GM18873 (cell line): ENCODE measurements at regions not wholly inside any gene's neighbourhood (a gene's known extent, or its start where the extent isn't known, plus 50 kb on each side); places are given as distances from the start of the nearest gene placed in this dataset.

Experiments used
- ATAC-seq: cut with Tn5 transposase; IDR thresholded peaks from one replicate; pipeline ENCODE4 v1.9.1; 2021; ENCODE audit warnings: mild to moderate bottlenecking, moderate library complexity, moderate number of reproducible peaks; ENCODE audit not compliant: unreplicated experiment, low FRiP score

GRCh38 chr13:89965252-89965651 is 1382.2 kb upstream of the MIR17HG start:
- ATAC-seq: no peak

DNA sequence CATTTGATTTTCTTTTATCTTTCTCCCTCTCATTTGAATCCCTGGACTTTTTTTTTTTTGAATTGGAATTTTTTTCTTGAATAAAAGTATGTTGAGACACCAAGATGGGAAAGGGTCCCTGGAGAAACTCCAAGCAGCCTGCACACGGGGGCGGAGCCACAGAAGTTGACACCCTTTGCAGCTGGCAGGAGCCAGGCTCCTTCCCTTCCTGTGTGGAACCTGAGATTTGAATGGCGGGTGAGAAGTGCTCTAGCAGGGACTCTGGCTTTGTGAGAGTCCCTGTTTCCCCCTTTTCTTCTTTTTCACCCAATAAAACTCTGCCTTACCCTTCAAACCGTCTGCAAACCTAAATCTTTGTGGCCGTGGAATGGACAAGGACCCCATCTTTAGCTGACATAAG is 1381.0 kb upstream of the MIR17HG start:
- ATAC-seq: no peak

DNA sequence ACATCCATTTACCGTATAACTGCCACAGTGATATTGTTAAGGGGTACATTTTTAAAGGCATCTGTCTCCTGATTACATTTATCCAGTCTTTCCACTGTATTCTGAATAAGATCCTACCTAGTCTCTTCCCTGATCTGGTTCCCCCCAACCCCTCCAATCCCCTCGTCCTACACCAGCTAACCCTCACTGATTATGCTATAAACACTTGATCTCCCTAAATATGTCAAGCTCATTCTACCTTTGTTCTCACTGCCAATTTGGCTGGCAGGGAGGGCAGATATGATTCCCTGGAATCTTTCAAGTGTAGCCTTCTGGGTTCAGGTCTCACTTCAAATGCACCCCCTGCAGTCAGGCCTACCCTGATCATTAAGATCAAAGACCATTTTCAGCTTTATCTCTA is 1379.8 kb upstream of the MIR17HG start:
- no peak for ATAC-seq

DNA sequence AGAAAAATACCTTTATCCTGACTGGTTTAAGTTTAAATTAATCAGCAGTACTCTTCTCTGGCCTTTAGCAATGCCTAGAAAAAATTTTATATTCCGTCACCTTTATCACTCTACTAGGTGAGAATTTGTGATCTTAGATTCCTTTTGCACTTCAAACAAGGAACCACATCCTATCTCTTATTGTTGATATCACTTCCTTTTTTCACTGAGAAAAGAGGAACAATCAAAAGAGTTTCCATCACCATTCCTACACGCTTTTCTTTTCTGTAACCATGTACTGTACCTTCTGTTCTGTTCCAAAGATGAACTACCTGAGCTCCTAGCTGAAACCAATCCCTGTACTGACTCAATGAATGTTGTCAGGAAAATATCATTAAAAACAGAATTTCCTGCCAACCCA is 1379.0 kb upstream of the MIR17HG start:
- no peak for ATAC-seq

DNA sequence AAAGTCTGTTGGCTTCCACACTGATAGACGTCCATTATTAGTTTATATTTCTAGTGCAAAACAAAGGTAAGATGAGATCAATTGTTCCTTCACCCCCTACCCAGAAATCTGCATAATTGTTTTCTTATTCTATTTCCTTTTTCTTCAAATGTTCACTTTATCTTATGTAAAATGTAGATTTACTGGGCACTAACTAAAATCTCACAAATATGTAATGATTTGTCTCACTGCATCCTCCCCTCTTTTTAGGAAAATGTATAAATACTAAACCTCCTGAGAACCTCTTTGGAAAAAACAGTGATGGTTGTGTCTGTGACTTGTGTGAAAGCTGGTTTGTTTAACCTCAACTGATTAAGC is 1377.2 kb upstream of the MIR17HG start:
- ATAC-seq: no peak

- no peak for ATAC-seq
Measured at GRCh38 chr13:89977203-89977602, 1370.3 kb upstream of the MIR17HG start.

- no peak for ATAC-seq
Measured at GRCh38 chr13:89980896-89981295, 1366.6 kb upstream of the MIR17HG start.

GRCh38 chr13:89982407-89983095 is 1364.9 kb upstream of the MIR17HG start:
- no peak for ATAC-seq

DNA sequence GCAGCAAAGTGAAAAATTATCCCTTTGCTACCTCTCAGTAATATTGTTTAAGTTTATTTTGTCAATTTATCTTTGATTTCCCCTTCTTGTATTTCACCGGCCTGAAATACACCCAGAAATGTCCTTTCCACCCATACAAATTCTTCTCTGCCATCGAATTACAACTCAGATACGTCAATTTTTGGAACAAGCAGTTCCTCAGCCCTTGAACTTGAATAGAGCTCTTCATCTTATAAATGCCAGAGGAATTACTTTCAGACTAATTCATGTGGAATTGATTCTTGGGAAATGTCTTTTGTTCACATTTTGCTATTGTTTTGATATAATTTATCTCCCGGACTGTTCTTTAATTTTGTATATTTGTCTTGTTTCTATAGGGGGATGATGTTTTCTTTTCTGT is 1359.3 kb upstream of the MIR17HG start:
- ATAC-seq: no peak

DNA sequence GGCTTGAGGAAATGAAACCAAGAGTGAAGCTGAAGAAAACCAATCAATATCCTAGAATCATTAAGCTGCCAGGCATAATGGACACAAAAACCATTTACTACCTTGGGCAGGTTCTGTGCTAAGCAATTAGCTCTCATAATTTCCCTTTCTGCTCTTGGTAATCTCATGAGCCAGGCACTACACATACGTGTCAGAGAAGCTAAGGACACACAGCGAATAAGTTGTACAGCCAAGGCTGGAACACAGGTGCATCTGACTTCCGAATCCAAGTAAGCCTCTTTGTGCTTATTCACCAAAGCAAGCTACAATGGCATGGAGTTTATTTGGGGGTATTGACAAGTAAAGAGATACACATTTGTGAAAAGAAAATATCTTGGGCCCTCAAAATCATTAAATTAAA is 1343.9 kb upstream of the MIR17HG start:
- ATAC-seq: no peak

- ATAC-seq: no peak
Measured at GRCh38 chr13:90008707-90009149, 1338.8 kb upstream of the MIR17HG start.

- ATAC-seq: no peak
Measured at GRCh38 chr13:90014038-90014437, 1333.4 kb upstream of the MIR17HG start.

DNA sequence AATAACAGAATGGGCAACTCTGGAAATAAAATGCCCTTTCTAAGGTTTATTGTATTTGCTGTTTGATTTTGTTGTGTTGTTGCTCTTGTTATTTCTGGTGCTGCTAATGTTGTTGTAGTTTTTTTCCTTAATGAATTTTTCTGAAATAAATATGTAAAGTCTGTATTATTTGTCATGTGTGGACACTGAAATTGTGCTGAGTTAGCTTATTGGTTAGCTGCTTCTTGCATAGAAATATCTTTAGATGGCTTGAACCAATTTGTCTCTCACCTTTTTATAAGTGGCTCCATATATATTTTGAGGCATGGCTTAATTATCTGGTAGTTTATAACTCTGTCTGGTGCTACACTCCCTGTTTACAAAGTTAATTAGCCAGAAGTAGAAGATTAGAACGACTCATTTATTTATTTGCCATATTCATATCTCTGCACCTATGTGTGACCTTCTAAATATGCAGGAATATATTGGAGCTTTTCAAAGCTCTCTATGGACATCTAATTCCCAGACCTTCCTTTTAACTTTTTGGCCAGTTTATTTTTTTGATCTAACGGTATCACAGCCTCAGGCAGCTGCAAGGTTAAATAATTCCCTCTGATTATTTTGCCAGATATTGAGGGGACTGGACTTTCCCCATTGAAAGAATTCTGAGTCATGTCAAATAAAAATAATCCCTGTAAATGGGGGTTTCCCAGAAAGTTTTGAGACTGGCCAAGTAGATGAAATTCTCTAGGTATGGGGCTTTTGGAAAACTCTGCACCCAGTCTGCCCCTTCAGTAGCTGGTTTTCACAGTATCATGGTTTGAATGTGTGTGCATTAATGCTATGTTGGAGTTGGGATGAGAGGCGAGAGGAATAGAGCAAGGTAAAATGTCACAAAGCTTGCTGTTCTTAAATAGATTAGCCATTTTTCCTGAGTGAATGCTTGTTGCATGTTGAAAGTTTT is 1331.7 kb upstream of the MIR17HG start:
- no peak for ATAC-seq

GRCh38 chr13:90016688-90017087 is 1330.8 kb upstream of the MIR17HG start:
- no peak for ATAC-seq

- no peak for ATAC-seq
Measured at GRCh38 chr13:90020536-90021070, 1326.9 kb upstream of the MIR17HG start.

DNA sequence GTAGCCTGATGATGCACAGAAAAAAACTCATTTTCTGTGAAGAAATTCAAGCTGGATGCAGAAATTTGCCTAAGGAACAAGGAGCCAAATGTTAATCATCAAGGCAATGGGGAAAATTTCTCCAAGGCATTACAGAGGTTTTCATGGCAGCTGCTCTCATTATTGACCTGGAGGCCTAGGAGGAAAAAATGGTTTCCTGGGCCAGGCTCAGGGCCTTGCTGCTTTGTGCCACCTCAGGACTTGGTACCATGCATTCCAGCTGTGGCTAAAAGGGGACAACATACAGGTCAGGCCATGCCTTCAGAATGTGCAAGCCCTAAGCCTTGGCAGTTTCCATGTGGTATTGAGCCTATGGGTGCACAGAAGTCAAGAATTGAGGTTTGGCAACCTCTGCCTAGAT is 1320.1 kb upstream of the MIR17HG start:
- no peak for ATAC-seq

DNA sequence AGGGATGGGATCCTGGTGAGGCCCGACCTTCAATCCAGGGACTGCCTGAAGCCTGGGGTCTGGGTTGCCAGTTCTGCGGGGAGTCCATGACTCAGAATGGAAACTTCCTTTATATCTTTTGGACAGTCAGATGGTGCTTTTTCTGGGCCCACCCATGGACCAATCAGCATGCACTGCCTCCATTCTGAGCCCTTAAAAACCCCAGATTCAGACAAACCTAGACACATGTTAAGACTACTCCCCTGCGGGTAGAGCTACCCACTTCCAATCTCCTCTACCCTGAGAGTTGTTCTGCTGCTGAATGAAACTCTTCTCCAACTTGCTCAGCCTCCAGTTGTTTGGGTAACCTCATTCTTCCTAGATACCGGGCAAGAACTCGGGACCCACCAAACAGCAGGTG is 1315.2 kb upstream of the MIR17HG start:
- ATAC-seq: no peak

DNA sequence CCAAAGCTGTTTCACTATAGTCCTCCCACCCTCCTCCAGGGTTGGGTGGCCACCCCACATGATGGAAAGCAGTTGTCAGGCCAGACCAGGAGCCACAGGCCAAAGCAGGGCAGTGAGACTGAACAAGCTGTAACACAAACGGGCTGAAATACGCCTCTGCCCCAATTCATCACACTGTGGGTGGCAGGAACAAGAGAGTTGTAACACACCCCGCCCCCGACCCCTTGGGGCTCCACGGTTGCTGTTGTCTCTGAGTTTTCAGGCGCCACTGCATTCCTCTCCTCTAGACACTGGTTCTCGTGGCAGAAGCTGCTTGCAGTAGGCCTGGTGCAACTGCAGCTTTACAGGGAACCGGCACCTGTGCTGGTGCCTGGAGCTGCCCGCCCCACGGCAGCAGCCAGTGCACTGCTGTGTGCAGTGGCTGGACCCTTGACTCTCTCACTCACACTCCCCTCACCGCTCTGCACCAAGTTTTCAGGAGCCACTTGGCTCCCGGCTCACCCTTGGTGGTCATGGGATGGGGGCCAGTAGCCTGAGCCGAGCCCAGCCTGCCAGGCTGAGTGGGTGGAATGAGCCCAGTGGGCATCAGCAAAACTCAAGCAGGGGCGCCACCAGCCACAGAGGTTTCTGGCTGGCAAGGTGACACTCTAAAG is 1314.5 kb upstream of the MIR17HG start:
- ATAC-seq: no peak

- no peak for ATAC-seq
Measured at GRCh38 chr13:90039516-90039915, 1308.0 kb upstream of the MIR17HG start.

DNA sequence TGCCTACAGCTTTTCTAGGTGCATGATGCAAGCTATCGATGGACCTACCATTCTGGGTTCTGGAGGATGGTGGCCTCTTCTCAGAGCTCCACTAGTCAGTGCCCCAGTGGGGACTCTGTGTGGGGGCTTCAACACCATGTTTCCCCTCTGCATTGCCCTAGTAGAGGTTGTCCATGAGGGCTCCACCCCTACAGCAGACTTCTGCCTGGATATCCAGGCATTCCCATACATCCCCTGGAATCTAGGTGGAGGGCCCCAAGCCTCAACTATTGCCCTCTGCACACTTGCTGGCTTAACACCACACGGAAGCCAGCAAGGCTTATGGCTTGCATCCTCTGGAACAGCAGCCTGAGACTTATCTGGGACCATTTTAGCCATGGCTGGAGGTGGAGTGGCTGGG is 1299.9 kb upstream of the MIR17HG start:
- no peak for ATAC-seq
